ENCODE measurements at regions not wholly inside any gene's neighbourhood (a gene's known extent, or its start where the extent isn't known, plus 50 kb on each side); places are given as distances from the start of the nearest gene placed in this dataset.

- TF ChIP-seq CTCF (IDR thresholded peaks at IDR 0.05; ENCODE audit: low read length) (no peak), EZH2 (IDR thresholded peaks at IDR 0.05; ENCODE audit: borderline replicate concordance, low read length) (no peak)
Measured at GRCh38 chr7:52077571-52077970, 761.0 kb upstream of the COBL start.

Measured in OCI-LY1 (cell line).